GM23338 (cell line): ENCODE measurements at regions not wholly inside any gene's neighbourhood (a gene's known extent, or its start where the extent isn't known, plus 50 kb on each side); places are given as distances from the start of the nearest gene placed in this dataset.

Experiments
- CREB1 ChIP-seq: fragments of 250-450 bp; sonication (Bioruptor Pico); IDR thresholded peaks from 2 replicates; pipeline ENCODE4 v1.5.0; 2020; ENCODE audit warnings: low read depth, mild to moderate bottlenecking, moderate library complexity
- CTCF ChIP-seq, 2 experiments: fragments of 200-600 bp in 1 of 2; sonication (generic) in 1 of 2; conservative IDR thresholded peaks; 2 replicates each; pipeline versions ENCODE4 v1.5.1 to v1.6.1; 2016 to 2017; ENCODE audit warnings: antibody characterized with exemption in 2 of 2, low read depth in 2 of 2, mild to moderate bottlenecking in 2 of 2, moderate library complexity in 1 of 2
- EZH2phosphoT487 ChIP-seq: fragments of 200-600 bp; sonication (generic); IDR thresholded peaks from one replicate; pipeline ENCODE4 v1.8.1; 2018; ENCODE audit warnings: antibody characterized with exemption; ENCODE audit not compliant: unreplicated experiment
- POLR2AphosphoS5 ChIP-seq: IDR thresholded peaks from 2 replicates; pipeline ENCODE4 v1.6.1; 2016; ENCODE audit warnings: antibody characterized with exemption, low read depth
- REST ChIP-seq: IDR thresholded peaks from one replicate; pipeline ENCODE4 v1.6.1; 2018; ENCODE audit warnings: antibody characterized with exemption; ENCODE audit not compliant: unreplicated experiment

GRCh38 chrX:150155436-150156035 lies 207.6 kb upstream of the MAMLD1 start:
- TF ChIP-seq REST (no peak), POLR2AphosphoS5 (no peak), CTCF (conservative IDR thresholded peaks at IDR 0.05; ENCODE audit: low read depth in 2 of 2) (no peak), EZH2phosphoT487 (no peak), CREB1 (CRISPR knock-in tag) (no peak)
